ENCODE measurements at regions not wholly inside any gene's neighbourhood (a gene's known extent, or its start where the extent isn't known, plus 50 kb on each side); places are given as distances from the start of the nearest gene placed in this dataset.

- H3K4me1 ChIP-seq (ENCODE audit: insufficient read depth, low read length): no peaks in the 10 kb centered on the region
- no peak overlapping the region for H3K27ac ChIP-seq (ENCODE audit: low read depth, low read length)
- peaks cover 2% of the 10 kb centered on the region for H3K9me3 ChIP-seq (ENCODE audit: low read depth, low read length)
- TF ChIP-seq CTCF (IDR thresholded peaks at IDR 0.05; ENCODE audit: extremely low read depth, low read depth, low read length): no peak
- no peaks in the 10 kb centered on the region for H3K79me2 ChIP-seq (ENCODE audit: insufficient read depth, low read length)
- DNase-seq (ENCODE audit: insufficient read length, low spot score, missing footprints): no peak
- H4K20me1 ChIP-seq (ENCODE audit: insufficient read depth, low read length): no peaks in the 10 kb centered on the region
- no peaks in the 10 kb centered on the region for H3K36me3 ChIP-seq (ENCODE audit: insufficient read depth, low read length)
- no peak overlapping the region for H3K4me3 ChIP-seq (ENCODE audit: insufficient read depth, low read length)
- no peak overlapping the region for H3K4me2 ChIP-seq (ENCODE audit: insufficient read depth, low read length)
- H3K27me3 ChIP-seq (ENCODE audit: insufficient read depth, low read length): no peaks in the 10 kb centered on the region
- no peak overlapping the region for H2AFZ ChIP-seq (ENCODE audit: low read length)
These were observed 822.7 kb downstream of the GRIK2 start for GRCh38 chr6:102216232-102216631.

GRCh38 chr6:102223942-102224341, 830.4 kb downstream of the GRIK2 start:
- Histone ChIP-seq H3K4me3 (ENCODE audit: insufficient read depth, low read length) (no peak overlapping the region), H3K27me3 (ENCODE audit: insufficient read depth, low read length) (no peaks in the 10 kb centered on the region), H3K9me3 (ENCODE audit: low read depth, low read length) (no peaks in the 10 kb centered on the region), H3K4me2 (ENCODE audit: insufficient read depth, low read length) (no peak overlapping the region), H3K36me3 (ENCODE audit: insufficient read depth, low read length) (no peaks in the 10 kb centered on the region), H4K20me1 (ENCODE audit: insufficient read depth, low read length) (no peaks in the 10 kb centered on the region), H2AFZ (ENCODE audit: low read length) (no peak overlapping the region), H3K27ac (ENCODE audit: low read depth, low read length) (no peak overlapping the region), H3K4me1 (ENCODE audit: insufficient read depth, low read length) (no peaks in the 10 kb centered on the region), H3K79me2 (ENCODE audit: insufficient read depth, low read length) (no peaks in the 10 kb centered on the region)
- no peak for TF ChIP-seq CTCF (IDR thresholded peaks at IDR 0.05; ENCODE audit: extremely low read depth, low read depth, low read length)
- DNase-seq (ENCODE audit: insufficient read length, low spot score, missing footprints): no peak

- H4K20me1 ChIP-seq (ENCODE audit: insufficient read depth, low read length): no peaks in the 10 kb centered on the region
- peaks cover 2% of the 10 kb centered on the region for H3K9me3 ChIP-seq (ENCODE audit: low read depth, low read length)
- no peak overlapping the region for H3K4me3 ChIP-seq (ENCODE audit: insufficient read depth, low read length)
- no peaks in the 10 kb centered on the region for H3K79me2 ChIP-seq (ENCODE audit: insufficient read depth, low read length)
- no peak overlapping the region for H3K4me2 ChIP-seq (ENCODE audit: insufficient read depth, low read length)
- no peak for DNase-seq (ENCODE audit: insufficient read length, low spot score, missing footprints)
- no peaks in the 10 kb centered on the region for H3K27me3 ChIP-seq (ENCODE audit: insufficient read depth, low read length)
- H3K27ac ChIP-seq (ENCODE audit: low read depth, low read length): no peak overlapping the region
- TF ChIP-seq CTCF (IDR thresholded peaks at IDR 0.05; ENCODE audit: extremely low read depth, low read depth, low read length): no peak
- no peak overlapping the region for H2AFZ ChIP-seq (ENCODE audit: low read length)
- no peaks in the 10 kb centered on the region for H3K36me3 ChIP-seq (ENCODE audit: insufficient read depth, low read length)
- H3K4me1 ChIP-seq (ENCODE audit: insufficient read depth, low read length): no peaks in the 10 kb centered on the region
These were observed 835.8 kb downstream of the GRIK2 start for GRCh38 chr6:102229271-102229670.
